WTC11 (cell line): ENCODE measurements at regions not wholly inside any gene's neighbourhood (a gene's known extent, or its start where the extent isn't known, plus 50 kb on each side); places are given as distances from the start of the nearest gene placed in this dataset.

Source experiments
- ATAC-seq: fragments of 200-7000 bp; cut with Tn5 transposase; 2 replicates; pipeline ENCODE4 v1.10.0; 2021; ENCODE audit warnings: mild to moderate bottlenecking, moderate library complexity
- CTCF ChIA-PET: fragments of 300-600 bp; sonication (Branson Sonifier 250); formaldehyde crosslinking; loops from one replicate; lab custom pipeline; 2021; ENCODE audit warnings: antibody characterized with exemption; lab: Charles Lee
- POLR2A ChIA-PET: fragments of 350-600 bp; sonication (Branson Sonifier 250); formaldehyde crosslinking; loops from one replicate; lab custom pipeline; 2021; ENCODE audit warnings: antibody characterized with exemption; lab: Charles Lee
- DNase-seq: peaks from one replicate; pipeline ENCODE4 v3.0.0; 2021; ENCODE audit warnings: low spot score
- H3K27ac Mint-ChIP-seq: 2 replicates; pipeline ENCODE4 v1.8.0; 2021; ENCODE audit warnings: mixed read lengths
- H3K27me3 Mint-ChIP-seq: 2 replicates; pipeline ENCODE4 v1.8.0; 2021; ENCODE audit warnings: low read depth, mild to moderate bottlenecking, moderate library complexity, mixed read lengths
- H3K36me3 Mint-ChIP-seq: 2 replicates; pipeline ENCODE4 v1.8.0; 2021; ENCODE audit warnings: mixed read lengths
- H3K4me1 Mint-ChIP-seq: 2 replicates; pipeline ENCODE4 v1.8.0; 2022; ENCODE audit warnings: mixed read lengths
- H3K4me3 Mint-ChIP-seq: 2 replicates; pipeline ENCODE4 v1.8.0; 2021; ENCODE audit warnings: mild to moderate bottlenecking, moderate library complexity, mixed read lengths
- H3K9me3 Mint-ChIP-seq: 2 replicates; pipeline ENCODE4 v1.8.0; 2021; ENCODE audit warnings: mixed read lengths
- ARID4B ChIP-seq: sonication (generic); formaldehyde crosslinking; IDR thresholded peaks from 2 replicates; pipeline ENCODE4 v1.8.0; 2023; ENCODE audit warnings: missing genetic modification reagents, mild to moderate bottlenecking, borderline replicate concordance
- CDX4 ChIP-seq: fragments of 250-450 bp; sonication (Bioruptor Pico); IDR thresholded peaks from 2 replicates; pipeline ENCODE4 v1.9.0; 2021; ENCODE audit warnings: moderate library complexity, mild to moderate bottlenecking, inconsistent platforms, borderline replicate concordance
- E2F4 ChIP-seq: sonication (generic); formaldehyde crosslinking; IDR thresholded peaks from 2 replicates; pipeline ENCODE4 v1.8.1; 2022; ENCODE audit warnings: low read depth, mild to moderate bottlenecking, moderate library complexity, missing genetic modification reagents, borderline replicate concordance
- ERG ChIP-seq: fragments of 250-450 bp; sonication (Bioruptor Pico); IDR thresholded peaks from 2 replicates; pipeline ENCODE4 v1.8.0; 2021; ENCODE audit warnings: mild to moderate bottlenecking
- FOXP4 ChIP-seq: sonication (generic); formaldehyde crosslinking; IDR thresholded peaks from 2 replicates; pipeline ENCODE4 v1.8.0; 2022; ENCODE audit warnings: mild to moderate bottlenecking, missing genetic modification reagents
- MYBL2 ChIP-seq: sonication (generic); formaldehyde crosslinking; IDR thresholded peaks from 2 replicates; pipeline ENCODE4 v1.8.1; 2023; ENCODE audit warnings: mild to moderate bottlenecking, moderate library complexity, missing genetic modification reagents
- NFE2L1 ChIP-seq: sonication (generic); formaldehyde crosslinking; IDR thresholded peaks from 2 replicates; pipeline ENCODE4 v1.8.1; 2023; ENCODE audit warnings: missing genetic modification reagents
- NFYB ChIP-seq: sonication (generic); formaldehyde crosslinking; conservative IDR thresholded peaks from 2 replicates; pipeline ENCODE4 v1.8.0; 2022; ENCODE audit warnings: low read depth, missing genetic modification reagents
- NR3C1 ChIP-seq: sonication (generic); formaldehyde crosslinking; conservative IDR thresholded peaks from 2 replicates; pipeline ENCODE4 v1.8.1; 2023; ENCODE audit warnings: low read depth, mild to moderate bottlenecking, missing genetic modification reagents
- SMAD4 ChIP-seq: sonication (generic); formaldehyde crosslinking; IDR thresholded peaks from 2 replicates; pipeline ENCODE4 v1.8.0; 2022; ENCODE audit warnings: mild to moderate bottlenecking, missing genetic modification reagents
- SP1 ChIP-seq: sonication (generic); formaldehyde crosslinking; conservative IDR thresholded peaks from 2 replicates; pipeline ENCODE4 v1.8.1; 2022; ENCODE audit warnings: missing genetic modification reagents
- TCF7 ChIP-seq: sonication (generic); formaldehyde crosslinking; IDR thresholded peaks from 2 replicates; pipeline ENCODE4 v1.8.0; 2022; ENCODE audit warnings: mild to moderate bottlenecking, low read depth, missing genetic modification reagents, moderate library complexity
- TEAD1 ChIP-seq: sonication (generic); formaldehyde crosslinking; IDR thresholded peaks from 2 replicates; pipeline ENCODE4 v1.8.0; 2022; ENCODE audit warnings: mild to moderate bottlenecking, missing genetic modification reagents
- USF2 ChIP-seq: sonication (generic); formaldehyde crosslinking; IDR thresholded peaks from 2 replicates; pipeline ENCODE4 v1.8.1; 2023; ENCODE audit warnings: mild to moderate bottlenecking, missing genetic modification reagents, moderate library complexity
- ZBTB43 ChIP-seq: sonication (generic); formaldehyde crosslinking; IDR thresholded peaks from 2 replicates; pipeline ENCODE4 v1.8.1; 2023; ENCODE audit warnings: mild to moderate bottlenecking, missing genetic modification reagents
- ZNF416 ChIP-seq: fragments of 250-450 bp; sonication (Bioruptor Pico); IDR thresholded peaks from 2 replicates; pipeline ENCODE4 v1.9.0; 2021; ENCODE audit warnings: mild to moderate bottlenecking, inconsistent platforms
- ZNF423 ChIP-seq: fragments of 250-450 bp; sonication (Bioruptor Pico); IDR thresholded peaks from 2 replicates; pipeline ENCODE4 v2.1.2; 2022; ENCODE audit warnings: mild to moderate bottlenecking, moderate library complexity
- ZNF512 ChIP-seq: sonication (generic); formaldehyde crosslinking; IDR thresholded peaks from 2 replicates; pipeline ENCODE4 v1.8.1; 2022; ENCODE audit warnings: missing genetic modification reagents, borderline replicate concordance
- ZNF671 ChIP-seq: fragments of 250-450 bp; sonication (Bioruptor Pico); IDR thresholded peaks from 2 replicates; pipeline ENCODE4 v1.8.0; 2021; ENCODE audit warnings: mild to moderate bottlenecking

GRCh38 chr14:44317441-44317746 is 189.7 kb downstream of the FSCB start:
- Mint-ChIP-seq H3K9me3 (peaks cover 18% of the 10 kb centered on the region), H3K36me3 (no peaks in the 10 kb centered on the region; the same call in 1 of the 2 replicates), H3K27me3 (no peaks in the 10 kb centered on the region), H3K27ac (no peak overlapping the region), H3K4me3 (no peak overlapping the region), H3K4me1 (no peaks in the 10 kb centered on the region)
- DNase-seq: no peak
- CTCF ChIA-PET: no interaction called here
- POLR2A ChIA-PET: no interaction called here
- no peak for ATAC-seq
- TF ChIP-seq ZNF416 (CRISPR knock-in tag) (no peak), NFYB (CRISPR knock-in tag) (no peak), MYBL2 (no peak), ARID4B (CRISPR knock-in tag) (no peak), TCF7 (CRISPR knock-in tag) (no peak), NFE2L1 (CRISPR knock-in tag) (no peak), E2F4 (no peak), NR3C1 (CRISPR knock-in tag) (no peak), ZNF512 (CRISPR knock-in tag) (no peak), SP1 (CRISPR knock-in tag) (no peak), TEAD1 (no peak), ZNF671 (CRISPR knock-in tag) (no peak), SMAD4 (no peak)

- no peaks in the 10 kb centered on the region for H3K27me3 Mint-ChIP-seq
- H3K27ac Mint-ChIP-seq: no peak overlapping the region
- ChIA-PET CTCF (no interaction called here), POLR2A (no interaction called here)
- no peaks in the 10 kb centered on the region; the same call in 1 of the 2 replicates for H3K36me3 Mint-ChIP-seq
- DNase-seq: no peak
- H3K4me3 Mint-ChIP-seq: no peak overlapping the region
- H3K4me1 Mint-ChIP-seq: no peaks in the 10 kb centered on the region
- peaks cover 18% of the 10 kb centered on the region for H3K9me3 Mint-ChIP-seq
- ATAC-seq: no peak
- TF ChIP-seq ZBTB43 (CRISPR knock-in tag) (no peak), CDX4 (no peak), ERG (no peak), FOXP4 (CRISPR knock-in tag) (no peak), ZNF423 (CRISPR knock-in tag) (no peak), USF2 (CRISPR knock-in tag) (no peak)
Measured at GRCh38 chr14:44316647-44317440, 190.2 kb downstream of the FSCB start.
